ENCODE measurements at regions not wholly inside any gene's neighbourhood (a gene's known extent, or its start where the extent isn't known, plus 50 kb on each side); places are given as distances from the start of the nearest gene placed in this dataset.

DNA sequence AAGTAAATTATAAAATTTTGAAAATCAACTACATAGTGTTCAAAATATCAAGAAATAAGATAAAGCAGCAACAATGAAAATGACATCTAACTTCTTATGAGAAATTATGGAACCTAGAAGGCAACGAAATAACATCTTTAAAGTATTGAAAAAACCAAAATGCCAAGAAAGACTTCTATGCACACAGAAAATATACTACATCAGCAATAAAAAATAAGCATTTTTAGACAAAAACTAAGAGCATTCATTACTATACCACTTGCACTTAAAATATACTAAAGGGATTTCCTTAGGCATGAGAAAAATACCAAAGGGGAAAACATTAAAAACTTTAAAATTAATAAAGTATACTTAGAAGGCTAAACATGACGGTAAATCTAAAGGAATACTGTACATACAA is 556.3 kb downstream of the NUP35 start:
- H2AFZ ChIP-seq: no peak overlapping the region
- peaks cover 27% of the 10 kb centered on the region for H3K27me3 Mint-ChIP-seq (ENCODE audit: insufficient read depth, low read depth, poor library complexity)
- no peak overlapping the region for H3K27ac Mint-ChIP-seq
- TF ChIP-seq CTCF (conservative IDR thresholded peaks at IDR 0.05; ENCODE audit: low read depth in 2 of 2): no peak
- TF ChIP-seq, protein P1, sequence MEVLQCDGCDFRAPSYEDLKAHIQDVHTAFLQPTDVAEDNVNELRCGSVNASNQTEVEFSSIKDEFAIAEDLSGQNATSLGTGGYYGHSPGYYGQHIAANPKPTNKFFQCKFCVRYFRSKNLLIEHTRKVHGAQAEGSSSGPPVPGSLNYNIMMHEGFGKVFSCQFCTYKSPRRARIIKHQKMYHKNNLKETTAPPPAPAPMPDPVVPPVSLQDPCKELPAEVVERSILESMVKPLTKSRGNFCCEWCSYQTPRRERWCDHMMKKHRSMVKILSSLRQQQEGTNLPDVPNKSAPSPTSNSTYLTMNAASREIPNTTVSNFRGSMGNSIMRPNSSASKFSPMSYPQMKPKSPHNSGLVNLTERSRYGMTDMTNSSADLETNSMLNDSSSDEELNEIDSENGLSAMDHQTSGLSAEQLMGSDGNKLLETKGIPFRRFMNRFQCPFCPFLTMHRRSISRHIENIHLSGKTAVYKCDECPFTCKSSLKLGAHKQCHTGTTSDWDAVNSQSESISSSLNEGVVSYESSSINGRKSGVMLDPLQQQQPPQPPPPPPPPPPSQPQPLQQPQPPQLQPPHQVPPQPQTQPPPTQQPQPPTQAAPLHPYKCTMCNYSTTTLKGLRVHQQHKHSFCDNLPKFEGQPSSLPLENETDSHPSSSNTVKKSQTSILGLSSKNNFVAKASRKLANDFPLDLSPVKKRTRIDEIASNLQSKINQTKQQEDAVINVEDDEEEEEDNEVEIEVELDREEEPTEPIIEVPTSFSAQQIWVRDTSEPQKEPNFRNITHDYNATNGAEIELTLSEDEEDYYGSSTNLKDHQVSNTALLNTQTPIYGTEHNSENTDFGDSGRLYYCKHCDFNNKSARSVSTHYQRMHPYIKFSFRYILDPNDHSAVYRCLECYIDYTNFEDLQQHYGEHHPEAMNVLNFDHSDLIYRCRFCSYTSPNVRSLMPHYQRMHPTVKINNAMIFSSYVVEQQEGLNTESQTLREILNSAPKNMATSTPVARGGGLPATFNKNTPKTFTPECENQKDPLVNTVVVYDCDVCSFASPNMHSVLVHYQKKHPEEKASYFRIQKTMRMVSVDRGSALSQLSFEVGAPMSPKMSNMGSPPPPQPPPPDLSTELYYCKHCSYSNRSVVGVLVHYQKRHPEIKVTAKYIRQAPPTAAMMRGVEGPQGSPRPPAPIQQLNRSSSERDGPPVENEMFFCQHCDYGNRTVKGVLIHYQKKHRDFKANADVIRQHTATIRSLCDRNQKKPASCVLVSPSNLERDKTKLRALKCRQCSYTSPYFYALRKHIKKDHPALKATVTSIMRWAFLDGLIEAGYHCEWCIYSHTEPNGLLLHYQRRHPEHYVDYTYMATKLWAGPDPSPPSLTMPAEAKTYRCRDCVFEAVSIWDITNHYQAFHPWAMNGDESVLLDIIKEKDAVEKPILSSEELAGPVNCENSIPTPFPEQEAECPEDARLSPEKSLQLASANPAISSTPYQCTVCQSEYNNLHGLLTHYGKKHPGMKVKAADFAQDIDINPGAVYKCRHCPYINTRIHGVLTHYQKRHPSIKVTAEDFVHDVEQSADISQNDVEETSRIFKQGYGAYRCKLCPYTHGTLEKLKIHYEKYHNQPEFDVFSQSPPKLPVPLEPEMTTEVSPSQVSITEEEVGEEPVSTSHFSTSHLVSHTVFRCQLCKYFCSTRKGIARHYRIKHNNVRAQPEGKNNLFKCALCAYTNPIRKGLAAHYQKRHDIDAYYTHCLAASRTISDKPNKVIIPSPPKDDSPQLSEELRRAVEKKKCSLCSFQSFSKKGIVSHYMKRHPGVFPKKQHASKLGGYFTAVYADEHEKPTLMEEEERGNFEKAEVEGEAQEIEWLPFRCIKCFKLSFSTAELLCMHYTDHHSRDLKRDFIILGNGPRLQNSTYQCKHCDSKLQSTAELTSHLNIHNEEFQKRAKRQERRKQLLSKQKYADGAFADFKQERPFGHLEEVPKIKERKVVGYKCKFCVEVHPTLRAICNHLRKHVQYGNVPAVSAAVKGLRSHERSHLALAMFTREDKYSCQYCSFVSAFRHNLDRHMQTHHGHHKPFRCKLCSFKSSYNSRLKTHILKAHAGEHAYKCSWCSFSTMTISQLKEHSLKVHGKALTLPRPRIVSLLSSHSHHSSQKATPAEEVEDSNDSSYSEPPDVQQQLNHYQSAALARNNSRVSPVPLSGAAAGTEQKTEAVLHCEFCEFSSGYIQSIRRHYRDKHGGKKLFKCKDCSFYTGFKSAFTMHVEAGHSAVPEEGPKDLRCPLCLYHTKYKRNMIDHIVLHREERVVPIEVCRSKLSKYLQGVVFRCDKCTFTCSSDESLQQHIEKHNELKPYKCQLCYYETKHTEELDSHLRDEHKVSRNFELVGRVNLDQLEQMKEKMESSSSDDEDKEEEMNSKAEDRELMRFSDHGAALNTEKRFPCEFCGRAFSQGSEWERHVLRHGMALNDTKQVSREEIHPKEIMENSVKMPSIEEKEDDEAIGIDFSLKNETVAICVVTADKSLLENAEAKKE (CRISPR knock-in tag; IDR thresholded peaks at IDR 0.05): no peak
- TF ChIP-seq STAT1 (IDR thresholded peaks at IDR 0.05; ENCODE audit: unreplicated experiment): no peak
- TF ChIP-seq, protein P2, sequence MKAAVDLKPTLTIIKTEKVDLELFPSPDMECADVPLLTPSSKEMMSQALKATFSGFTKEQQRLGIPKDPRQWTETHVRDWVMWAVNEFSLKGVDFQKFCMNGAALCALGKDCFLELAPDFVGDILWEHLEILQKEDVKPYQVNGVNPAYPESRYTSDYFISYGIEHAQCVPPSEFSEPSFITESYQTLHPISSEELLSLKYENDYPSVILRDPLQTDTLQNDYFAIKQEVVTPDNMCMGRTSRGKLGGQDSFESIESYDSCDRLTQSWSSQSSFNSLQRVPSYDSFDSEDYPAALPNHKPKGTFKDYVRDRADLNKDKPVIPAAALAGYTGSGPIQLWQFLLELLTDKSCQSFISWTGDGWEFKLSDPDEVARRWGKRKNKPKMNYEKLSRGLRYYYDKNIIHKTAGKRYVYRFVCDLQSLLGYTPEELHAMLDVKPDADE (IDR thresholded peaks at IDR 0.05): no peak
- no peak for TF ChIP-seq EZH2 (IDR thresholded peaks at IDR 0.05; ENCODE audit: low read depth, unreplicated experiment)
- TF ChIP-seq EZH2phosphoT487 (IDR thresholded peaks at IDR 0.05; ENCODE audit: unreplicated experiment): no peak
- no peak for TF ChIP-seq ZNF331 (CRISPR knock-in tag; IDR thresholded peaks at IDR 0.05; ENCODE audit: low read depth)
- TF ChIP-seq CREB1 (CRISPR knock-in tag; IDR thresholded peaks at IDR 0.05; ENCODE audit: low read depth): no peak
- TF ChIP-seq ZNF114 (CRISPR knock-in tag; IDR thresholded peaks at IDR 0.05): no peak
- TF ChIP-seq NANOG (IDR thresholded peaks at IDR 0.05; ENCODE audit: borderline replicate concordance): no peak
- no peak for TF ChIP-seq POLR2AphosphoS5 (IDR thresholded peaks at IDR 0.05; ENCODE audit: low read depth)
- no peaks in the 10 kb centered on the region for H3K79me2 ChIP-seq (replicated peaks; ENCODE audit: insufficient read depth)
- ATAC-seq (no peak), DNase-seq (ENCODE audit: low spot score) (no peak)
- H3K4me2 ChIP-seq: no peak overlapping the region
- H3K27me3 ChIP-seq (ENCODE audit: insufficient read depth): peaks cover 48% of the 10 kb centered on the region
- H3K4me3 ChIP-seq: no peak overlapping the region
- H3K4me3 Mint-ChIP-seq: no peak overlapping the region
- no peak overlapping the region for H3K27ac ChIP-seq (ENCODE audit: low read depth)
- H3K9me3 Mint-ChIP-seq: peaks cover 15% of the 10 kb centered on the region; the same call in 2 of the 3 replicates
- peaks cover 14% of the 10 kb centered on the region; the same call in 1 of the 2 replicates for H3K4me1 ChIP-seq (ENCODE audit: insufficient read depth)
- H3F3A ChIP-seq (replicated peaks; ENCODE audit: low read depth): no peaks in the 10 kb centered on the region
- peaks cover 8% of the 10 kb centered on the region; the same call in 2 of the 3 replicates for H3K36me3 Mint-ChIP-seq (ENCODE audit: low read depth)
- H4K20me1 ChIP-seq (replicated peaks; ENCODE audit: insufficient read depth): peaks cover 3% of the 10 kb centered on the region; the same call in 1 of the 2 replicates
- H3K4me1 Mint-ChIP-seq: peaks cover 12% of the 10 kb centered on the region
- peaks cover 3% of the 10 kb centered on the region for H3K9me2 ChIP-seq (ENCODE audit: insufficient read depth)
- no peaks in the 10 kb centered on the region for H3K36me3 ChIP-seq (ENCODE audit: insufficient read depth)

All from GM23338 (cell line).